A172 (cell line): ENCODE measurements at regions not wholly inside any gene's neighbourhood (a gene's known extent, or its start where the extent isn't known, plus 50 kb on each side); places are given as distances from the start of the nearest gene placed in this dataset.
A peak's percentile ranks its signal among the peaks of the same experiment; 100 is the strongest.
"Not testable (repeated sequence)": the region's sequence is repeated elsewhere in the genome, so short reads cannot be mapped to it uniquely, and the experiment has no call there.

Experiments
- DNase-seq: peaks from one replicate; pipeline ENCODE4 v3.0.0-alpha.2; 2015; ENCODE audit warnings: low spot score

DNA sequence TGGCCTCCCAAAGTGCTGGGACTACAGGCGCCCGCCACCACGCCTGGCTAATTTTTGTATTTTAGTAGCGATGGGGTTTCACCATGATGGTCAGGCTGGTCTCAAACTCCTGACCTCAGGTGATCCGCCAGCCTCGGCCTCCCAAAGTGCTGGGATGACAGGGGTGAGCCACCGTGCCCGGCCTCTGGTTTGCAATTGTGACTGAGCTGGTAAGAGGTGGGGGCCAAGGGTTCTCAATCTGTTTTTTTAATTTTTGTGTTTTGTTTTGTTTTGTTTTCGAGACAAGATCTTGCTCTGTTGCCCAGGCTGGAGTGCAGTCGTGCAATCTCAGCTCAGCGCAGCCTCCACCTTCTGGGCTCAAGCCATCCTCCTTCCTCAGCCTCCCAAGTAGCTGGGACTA, 196.2 kb downstream of the CRLF2 start:
- not testable (repeated sequence) for DNase-seq

- DNase-seq: no peak
Observed at GRCh38 chrX:1012678-1013300, 199.7 kb downstream of the CRLF2 start.

GRCh38 chrX:1011691-1012283, 200.7 kb downstream of the CRLF2 start:
- no peak for DNase-seq

DNA sequence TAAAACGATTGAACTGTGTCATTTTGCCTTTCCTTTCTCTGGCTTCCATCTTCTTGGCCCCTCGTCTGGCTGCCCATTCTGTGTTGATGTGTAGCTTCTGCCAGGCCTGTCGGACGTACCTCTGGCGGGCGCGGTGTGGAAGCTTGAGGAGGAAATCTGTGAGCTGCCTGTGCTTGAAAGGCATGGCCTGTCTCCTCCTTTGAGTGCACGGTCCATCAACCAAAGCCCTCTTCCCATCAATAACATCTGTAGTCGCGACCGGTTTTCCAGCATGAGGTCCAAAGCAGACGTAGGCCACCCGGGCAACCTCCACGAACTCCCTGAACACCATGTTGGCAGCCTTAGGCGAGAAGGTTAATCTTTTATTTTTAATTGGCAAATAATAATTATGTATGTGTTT, 202.7 kb downstream of the CRLF2 start:
- DNase-seq: no peak

DNA sequence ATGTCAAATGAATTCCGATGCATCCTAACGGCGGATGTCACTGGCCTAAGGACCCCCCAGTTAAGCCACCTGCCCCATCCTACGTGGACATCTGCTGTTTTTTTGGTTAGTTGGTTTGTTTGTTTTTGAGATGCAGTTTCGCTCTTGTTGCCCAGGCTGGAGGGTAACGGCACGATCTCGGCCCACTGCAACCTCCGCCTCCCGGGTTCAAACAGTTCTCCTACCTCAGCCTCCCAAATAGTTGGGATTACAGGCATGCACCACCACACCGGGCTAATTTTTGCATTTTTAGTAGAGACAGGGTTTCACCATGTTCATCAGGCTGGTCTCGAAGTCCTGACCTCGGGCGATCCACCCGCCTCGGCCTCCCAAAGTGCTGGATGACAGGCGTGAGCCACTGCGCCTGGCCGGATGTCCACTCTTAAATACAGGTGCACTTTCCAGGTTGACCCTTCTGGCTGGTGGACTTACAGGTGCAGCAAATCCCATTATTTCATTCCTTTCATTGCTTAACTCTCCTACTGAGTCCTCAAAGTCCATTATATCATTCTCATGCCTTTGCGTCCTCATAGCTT, 206.2 kb downstream of the CRLF2 start:
- DNase-seq: no peak

- DNase-seq: no peak
Observed at GRCh38 chrX:1002611-1003010, 209.8 kb downstream of the CRLF2 start.

DNA sequence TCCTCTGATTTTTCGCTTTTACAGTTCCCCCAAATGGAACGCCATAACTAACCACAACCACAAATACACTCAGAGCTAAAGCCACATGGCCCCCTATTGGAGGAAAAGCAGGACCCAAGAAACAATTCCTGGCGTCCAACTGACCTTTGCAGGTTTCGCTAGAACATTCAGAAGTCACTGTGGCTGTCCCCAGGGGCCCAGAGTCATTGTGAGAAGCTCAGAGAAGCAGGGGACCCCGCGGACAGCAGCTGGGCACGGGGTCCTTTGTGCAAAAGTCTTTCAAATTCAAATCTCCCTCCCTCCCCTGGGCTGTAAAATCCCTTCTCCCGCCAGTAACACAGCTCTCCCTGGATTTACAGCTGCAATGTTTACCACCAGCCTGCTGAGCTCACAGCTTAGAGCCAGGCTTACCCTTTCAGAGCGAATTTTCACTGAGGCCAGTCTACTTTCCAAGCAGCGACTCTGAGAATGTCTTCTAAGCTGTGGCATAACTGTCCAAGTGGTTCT, 214.8 kb downstream of the CRLF2 start:
- no peak for DNase-seq

DNA sequence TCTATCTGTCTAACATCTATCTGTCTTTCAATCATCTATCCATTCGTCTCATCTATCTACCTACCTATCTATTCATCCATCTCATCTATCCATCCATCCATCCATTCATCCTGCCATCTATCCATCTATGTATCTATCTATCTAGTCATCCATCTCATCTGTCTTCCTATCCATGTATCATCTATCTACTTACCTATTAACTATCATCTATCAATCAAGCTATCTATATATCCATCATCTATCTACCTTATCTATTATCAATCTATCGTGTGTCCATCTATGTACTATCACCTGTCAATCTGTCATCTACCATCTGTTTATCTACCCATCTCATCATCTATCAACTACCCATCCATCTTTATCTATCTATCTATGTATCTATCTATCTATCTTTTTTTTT, 217.7 kb downstream of the CRLF2 start:
- no peak for DNase-seq

GRCh38 chrX:989959-990510, 222.4 kb downstream of the CRLF2 start:
- no peak for DNase-seq

GRCh38 chrX:988530-988929, 223.9 kb downstream of the CRLF2 start:
- not testable (repeated sequence) for DNase-seq

DNA sequence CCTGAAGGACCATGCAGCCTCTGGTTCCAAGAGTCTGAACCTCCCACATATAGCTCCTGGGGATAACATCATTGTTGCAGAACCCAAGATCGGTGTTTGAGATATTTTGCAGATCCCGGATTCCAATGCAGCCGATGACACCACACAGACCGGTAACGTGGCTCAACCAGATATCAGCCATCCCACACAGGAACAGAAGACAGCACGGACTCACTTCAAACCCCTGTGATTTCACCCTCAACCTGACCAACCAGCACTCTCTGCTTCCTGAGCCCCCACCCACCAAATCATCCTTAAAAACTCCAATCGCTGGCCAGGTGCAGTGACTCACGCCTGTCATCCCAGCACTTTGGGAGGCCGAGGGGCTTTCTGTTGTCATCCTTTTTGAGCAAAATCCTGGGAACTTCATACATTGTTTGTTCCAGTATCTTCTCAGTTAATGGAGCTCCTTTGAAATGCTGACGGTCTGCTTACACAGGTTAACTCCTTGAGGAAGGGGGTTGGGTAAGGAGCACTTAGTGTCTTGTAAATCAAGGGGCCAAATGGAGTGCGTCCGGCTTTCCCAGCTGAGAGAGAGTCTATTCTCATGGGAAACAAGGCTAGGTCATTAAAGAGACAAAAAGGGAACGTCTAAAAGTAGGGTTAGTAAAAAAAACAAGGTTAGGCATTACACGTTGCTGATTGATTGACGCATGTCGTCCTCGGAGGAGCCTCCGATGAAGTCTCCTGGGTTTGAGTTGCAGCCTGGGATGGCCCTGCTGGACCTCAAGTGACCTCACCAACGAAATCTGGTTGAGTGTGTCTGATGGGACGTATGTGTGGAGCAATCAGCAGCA, 230.4 kb downstream of the CRLF2 start:
- DNase-seq: peak; percentile 23

- no peak for DNase-seq
Observed at GRCh38 chrX:980587-981235, 231.7 kb downstream of the CRLF2 start.

DNA sequence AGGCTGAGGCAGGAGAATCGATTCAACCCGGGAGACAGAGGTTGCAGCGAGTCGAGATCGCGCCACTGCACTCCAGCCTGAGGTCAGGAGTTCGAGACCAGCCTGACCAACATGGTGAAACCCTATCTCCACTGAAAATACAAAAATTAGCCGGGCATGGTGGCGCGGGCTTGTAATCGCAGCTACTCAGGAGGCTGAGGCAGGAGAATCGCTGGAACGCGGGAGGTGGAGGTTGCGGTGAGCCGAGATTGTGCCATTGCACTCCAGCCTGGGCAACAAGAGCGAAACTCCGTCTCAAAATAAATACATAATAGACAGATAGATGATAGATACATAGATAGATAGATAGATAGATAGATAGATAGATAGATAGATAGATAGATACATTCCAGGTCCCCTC, 233.3 kb downstream of the CRLF2 start:
- not testable (repeated sequence) for DNase-seq

DNA sequence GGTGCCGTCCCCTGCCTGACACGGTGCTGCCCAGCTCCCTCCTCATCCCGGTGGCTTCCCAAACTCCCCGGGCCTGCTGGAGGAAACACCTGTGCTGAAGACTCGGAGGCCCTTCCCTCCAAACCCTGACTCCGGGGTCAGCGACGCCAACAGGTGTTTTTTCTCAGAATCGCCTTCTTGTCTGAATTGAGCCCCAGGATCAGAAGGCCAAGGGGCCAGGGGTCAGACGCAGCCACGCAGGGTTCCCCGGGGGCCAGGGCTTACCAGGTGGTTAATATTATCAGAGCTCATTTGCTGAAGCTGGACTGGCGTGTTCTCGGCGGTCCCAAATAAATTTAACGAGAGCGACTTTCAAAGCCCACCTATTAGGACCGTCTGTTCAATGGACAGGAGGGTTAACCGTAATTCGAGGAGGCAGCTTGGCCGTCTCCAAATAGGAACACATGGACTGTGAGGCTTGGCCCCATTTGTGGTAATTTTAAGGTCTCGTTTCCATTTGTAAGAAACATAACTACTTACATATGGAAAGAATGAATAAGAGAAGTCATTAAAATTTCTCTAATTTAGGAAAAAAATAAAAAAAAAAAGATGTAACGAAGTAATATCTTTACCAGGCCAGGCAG, 239.3 kb downstream of the CRLF2 start:
- no peak for DNase-seq

DNA sequence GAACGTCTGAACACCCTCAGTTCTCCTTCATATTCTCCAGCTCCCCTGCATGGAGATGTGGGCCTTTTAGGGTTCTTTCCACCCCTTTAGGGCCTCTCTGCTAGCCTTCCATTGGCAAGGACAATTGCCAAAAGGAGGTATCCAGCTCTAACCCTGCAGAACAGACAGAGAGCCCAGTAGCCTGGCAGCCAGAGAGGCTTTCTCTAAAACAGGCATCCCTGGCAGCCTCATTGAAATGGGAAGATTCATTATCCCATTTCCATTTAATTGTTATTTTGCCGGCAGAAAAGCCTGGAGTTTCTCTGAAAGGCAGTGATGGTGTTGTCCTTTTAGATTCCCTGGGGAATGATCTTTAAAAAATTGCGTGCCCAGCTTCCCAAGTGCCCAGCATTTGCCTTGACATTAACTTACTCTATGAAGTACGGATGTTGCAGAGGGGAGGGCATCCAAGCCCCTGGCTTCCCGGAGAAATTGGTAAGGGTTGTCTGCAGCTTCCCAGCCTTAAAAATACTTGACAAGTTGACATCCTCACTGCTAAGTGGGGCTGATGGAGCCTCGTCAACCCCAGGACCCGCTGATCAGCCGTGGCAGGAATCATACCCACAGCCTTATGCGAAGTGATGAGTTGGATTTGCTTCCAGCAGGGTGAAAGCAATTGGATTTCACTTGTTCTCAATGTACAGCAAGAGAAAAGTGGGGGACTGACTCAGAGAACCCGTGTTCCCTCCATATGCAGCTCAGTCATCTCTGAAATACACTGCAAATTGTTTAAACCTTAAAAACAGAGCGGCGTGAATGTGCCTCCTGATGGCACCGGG, 244.1 kb downstream of the CRLF2 start:
- no peak for DNase-seq

DNA sequence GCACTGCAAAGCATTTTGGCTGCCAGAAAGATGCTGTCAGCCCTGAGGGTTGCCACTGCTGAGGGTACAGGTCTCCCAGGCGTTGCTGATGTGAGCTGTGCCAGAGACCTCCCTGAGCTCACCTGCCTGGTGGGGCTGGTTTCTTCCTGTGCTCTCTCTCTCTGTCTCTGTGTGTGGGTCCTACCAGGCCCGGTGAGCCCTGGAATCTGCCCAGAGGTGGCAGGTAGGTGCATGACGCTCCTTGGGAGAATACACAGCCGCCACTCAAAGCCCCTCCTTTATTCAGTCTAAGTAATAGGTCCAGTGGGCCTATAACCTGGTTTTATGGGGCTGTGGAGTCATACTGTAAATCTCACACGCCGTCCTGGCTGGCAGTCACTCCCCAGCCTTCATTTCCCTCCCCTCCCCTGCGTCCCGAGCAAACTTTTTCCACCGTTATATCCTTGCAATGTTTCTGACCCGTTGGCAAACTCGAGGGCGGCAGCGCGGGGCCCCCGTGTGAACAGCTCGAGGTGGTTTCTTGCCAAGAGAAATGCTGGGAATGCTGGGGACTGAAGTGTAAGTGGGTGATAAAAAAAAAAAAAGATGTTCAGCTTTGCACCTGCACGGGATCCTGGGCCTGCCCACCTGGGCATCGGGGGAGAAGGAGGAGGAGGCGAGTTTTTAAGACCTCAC, 245.9 kb downstream of the CRLF2 start:
- DNase-seq: no peak

- DNase-seq: no peak
Observed at GRCh38 chrX:964831-965416, 247.5 kb downstream of the CRLF2 start.

DNA sequence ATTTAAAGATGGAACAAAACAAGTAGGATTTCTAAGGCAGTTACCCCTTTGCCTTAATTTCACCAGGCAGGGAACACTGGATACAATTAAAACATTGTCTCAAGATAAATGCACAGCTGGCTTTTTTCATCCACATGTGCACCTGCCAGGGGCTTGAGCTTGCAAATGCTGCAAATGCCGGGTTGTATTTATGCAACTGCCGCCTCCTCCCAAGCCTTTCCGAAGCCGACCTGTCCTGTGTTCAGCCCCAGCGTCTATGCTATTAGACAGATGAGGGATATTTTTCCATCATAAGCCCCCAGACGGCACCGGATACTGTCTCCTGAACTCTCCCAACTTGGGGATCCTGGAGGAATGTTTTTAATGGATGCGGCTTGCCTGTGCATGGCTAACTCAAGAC, 251.6 kb downstream of the CRLF2 start:
- DNase-seq: no peak

DNA sequence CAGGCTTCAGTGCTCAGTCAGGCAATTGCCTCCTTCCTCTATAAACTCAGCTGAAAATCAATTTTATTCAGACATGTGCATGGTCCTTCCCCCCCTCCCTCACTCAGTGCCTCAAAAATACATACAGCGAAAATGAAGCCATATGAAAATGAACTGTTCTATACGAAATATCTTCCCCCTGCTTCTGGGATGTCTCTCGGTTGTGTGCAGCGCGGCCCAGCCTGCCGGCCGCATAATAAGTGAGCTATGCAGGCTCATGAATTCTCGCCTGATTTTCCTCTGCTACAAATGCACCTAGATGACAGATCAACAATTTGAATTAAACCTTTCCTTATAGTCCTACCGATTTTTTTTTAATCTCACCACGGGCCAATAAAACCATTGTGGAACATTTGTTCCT, 252.9 kb downstream of the CRLF2 start:
- no peak for DNase-seq
